ENCODE measurements at regions not wholly inside any gene's neighbourhood (a gene's known extent, or its start where the extent isn't known, plus 50 kb on each side); places are given as distances from the start of the nearest gene placed in this dataset.

DNA sequence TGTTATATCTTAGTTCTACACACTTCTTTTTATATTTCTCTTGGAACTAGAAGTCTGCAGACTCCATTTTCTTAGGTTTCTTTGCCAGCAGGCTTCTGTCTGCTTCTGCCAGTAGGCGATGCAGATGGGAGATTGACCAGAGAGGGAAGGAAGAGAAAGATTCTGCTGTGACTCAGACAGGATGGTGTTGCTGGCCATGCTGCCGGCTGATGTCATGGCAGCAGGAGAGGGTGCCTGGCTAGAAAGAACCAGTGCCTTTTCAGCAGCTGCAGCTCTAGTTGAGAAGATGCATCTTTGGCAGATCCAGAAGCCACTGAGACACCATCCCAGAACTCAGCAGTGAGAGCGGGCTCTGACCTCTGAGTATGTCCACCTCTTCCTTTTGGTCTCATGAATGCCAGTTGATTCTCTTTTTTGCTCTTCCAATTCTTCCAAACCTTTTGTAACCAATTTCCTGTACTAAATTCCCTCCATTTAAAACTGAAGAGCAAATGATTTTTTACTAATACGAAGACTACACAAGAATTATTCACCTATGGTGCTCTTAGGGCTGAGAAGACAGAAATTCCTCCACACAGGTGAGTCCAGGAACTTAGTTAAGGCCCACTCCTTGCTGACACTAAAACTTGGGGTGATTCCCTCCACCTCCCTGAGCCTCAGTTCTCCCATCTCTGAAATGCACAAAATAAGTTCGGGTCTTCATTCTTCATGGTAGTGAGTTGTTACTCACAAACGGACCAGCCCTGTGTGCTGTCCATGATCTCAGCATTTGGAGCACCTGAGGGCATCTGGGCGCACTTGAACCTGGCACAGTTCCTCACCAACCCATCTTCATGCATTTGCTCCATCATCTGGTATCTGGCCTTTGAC lies 200.7 kb downstream of the MYCN start:
- H3K79me1 ChIP-seq (ENCODE audit: low read depth in 1 of 2, low read length in 2 of 2): no peaks in the 10 kb centered on the region
- TF ChIP-seq MXI1 (IDR thresholded peaks at IDR 0.05; ENCODE audit: borderline replicate concordance, low read depth, low read length) (no peak), BHLHE40 (IDR thresholded peaks at IDR 0.05; ENCODE audit: low read depth, low read length) (no peak), MAFK (IDR thresholded peaks at IDR 0.05; ENCODE audit: low read depth, low read length) (no peak), NFE2L2 (IDR thresholded peaks at IDR 0.05; ENCODE audit: low read depth, low read length) (no peak), RFX5 (IDR thresholded peaks at IDR 0.05; ENCODE audit: low read depth, low read length) (no peak), SMC3 (IDR thresholded peaks at IDR 0.05; ENCODE audit: low read depth, low read length) (no peak), RAD21 (IDR thresholded peaks at IDR 0.05; ENCODE audit: low read length) (no peak), POLR2A (IDR thresholded peaks at IDR 0.05; ENCODE audit: low read depth, low read length) (no peak), CEBPB (IDR thresholded peaks at IDR 0.05; ENCODE audit: low read depth, low read length) (no peak), FOS (IDR thresholded peaks at IDR 0.05; ENCODE audit: low read depth, low read length) (no peak), CHD1 (IDR thresholded peaks at IDR 0.05; ENCODE audit: low read depth, low read length) (no peak), MAZ (IDR thresholded peaks at IDR 0.05; ENCODE audit: borderline replicate concordance, low read depth, low read length) (no peak), RCOR1 (IDR thresholded peaks at IDR 0.05; ENCODE audit: insufficient replicate concordance, low read length) (no peak)
- TF ChIP-seq, protein P1, sequence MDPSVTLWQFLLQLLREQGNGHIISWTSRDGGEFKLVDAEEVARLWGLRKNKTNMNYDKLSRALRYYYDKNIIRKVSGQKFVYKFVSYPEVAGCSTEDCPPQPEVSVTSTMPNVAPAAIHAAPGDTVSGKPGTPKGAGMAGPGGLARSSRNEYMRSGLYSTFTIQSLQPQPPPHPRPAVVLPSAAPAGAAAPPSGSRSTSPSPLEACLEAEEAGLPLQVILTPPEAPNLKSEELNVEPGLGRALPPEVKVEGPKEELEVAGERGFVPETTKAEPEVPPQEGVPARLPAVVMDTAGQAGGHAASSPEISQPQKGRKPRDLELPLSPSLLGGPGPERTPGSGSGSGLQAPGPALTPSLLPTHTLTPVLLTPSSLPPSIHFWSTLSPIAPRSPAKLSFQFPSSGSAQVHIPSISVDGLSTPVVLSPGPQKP (IDR thresholded peaks at IDR 0.05; ENCODE audit: borderline replicate concordance, low read depth, low read length): no peak
- TF ChIP-seq, protein P2, sequence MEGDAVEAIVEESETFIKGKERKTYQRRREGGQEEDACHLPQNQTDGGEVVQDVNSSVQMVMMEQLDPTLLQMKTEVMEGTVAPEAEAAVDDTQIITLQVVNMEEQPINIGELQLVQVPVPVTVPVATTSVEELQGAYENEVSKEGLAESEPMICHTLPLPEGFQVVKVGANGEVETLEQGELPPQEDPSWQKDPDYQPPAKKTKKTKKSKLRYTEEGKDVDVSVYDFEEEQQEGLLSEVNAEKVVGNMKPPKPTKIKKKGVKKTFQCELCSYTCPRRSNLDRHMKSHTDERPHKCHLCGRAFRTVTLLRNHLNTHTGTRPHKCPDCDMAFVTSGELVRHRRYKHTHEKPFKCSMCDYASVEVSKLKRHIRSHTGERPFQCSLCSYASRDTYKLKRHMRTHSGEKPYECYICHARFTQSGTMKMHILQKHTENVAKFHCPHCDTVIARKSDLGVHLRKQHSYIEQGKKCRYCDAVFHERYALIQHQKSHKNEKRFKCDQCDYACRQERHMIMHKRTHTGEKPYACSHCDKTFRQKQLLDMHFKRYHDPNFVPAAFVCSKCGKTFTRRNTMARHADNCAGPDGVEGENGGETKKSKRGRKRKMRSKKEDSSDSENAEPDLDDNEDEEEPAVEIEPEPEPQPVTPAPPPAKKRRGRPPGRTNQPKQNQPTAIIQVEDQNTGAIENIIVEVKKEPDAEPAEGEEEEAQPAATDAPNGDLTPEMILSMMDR (conservative IDR thresholded peaks at IDR 0.05; ENCODE audit: low read depth, low read length): no peak

More for the DNA sequence above, 200.7 kb downstream of the MYCN start:
- no peak overlapping the region for H2BK5ac ChIP-seq (ENCODE audit: low read depth, low read length, poor library complexity, severe bottlenecking)
- H3K36me3 ChIP-seq (ENCODE audit: control insufficient read depth, insufficient read depth, low read length): no peaks in the 10 kb centered on the region
- no peak overlapping the region for H2BK20ac ChIP-seq (ENCODE audit: low read depth, low read length)
- no peak overlapping the region for H3K23ac ChIP-seq (ENCODE audit: low read depth, low read length)
- H4K20me1 ChIP-seq (ENCODE audit: insufficient read depth, low read length): no peaks in the 10 kb centered on the region
- ChIA-PET CTCF (no interaction called here), POLR2A (ENCODE audit: unreplicated experiment) (no interaction called here)
- no peaks in the 10 kb centered on the region for H3K27me3 ChIP-seq (ENCODE audit: control insufficient read depth, insufficient read depth, low read length)
- dilution Hi-C loops (cut with HindIII; ENCODE audit: low sequenced_read_pairs, unreplicated experiment) (no loop called here), in situ Hi-C loops (cut with MboI; ENCODE audit: low sequenced_read_pairs) (no loop called here), intact Hi-C loops (cut with micrococcal nuclease) (loop anchor here (10.0 kb wide), 1 partner anchor 214 kb away; no protein-coding TSS in a partner anchor)
- H2BK15ac ChIP-seq (ENCODE audit: low read depth, low read length): no peak overlapping the region
- H3K9ac ChIP-seq (ENCODE audit: low read depth, low read length): no peak overlapping the region
- H4K5ac ChIP-seq (ENCODE audit: low read depth, low read length): no peak overlapping the region
- H2AFZ ChIP-seq (replicated peaks; ENCODE audit: low read length, poor library complexity): no peak overlapping the region
- no peak overlapping the region for H3K4me2 ChIP-seq (ENCODE audit: low read depth, low read length)
- H4K8ac ChIP-seq (ENCODE audit: low read depth in 2 of 2, low read length in 2 of 2): no peak overlapping the region
- H3K9me3 ChIP-seq (ENCODE audit: control insufficient read depth, insufficient read depth, low read length): peaks cover 10% of the 10 kb centered on the region; the same call in 1 of the 2 replicates
- ATAC-seq (ENCODE audit: low read depth) (no peak), DNase-seq (no peak)
- H3K9me1 ChIP-seq (ENCODE audit: insufficient read depth, low read length): no peaks in the 10 kb centered on the region
- no peak overlapping the region for H3K4ac ChIP-seq (ENCODE audit: low read depth, low read length)
- H2BK120ac ChIP-seq (ENCODE audit: low read depth, low read length): no peak overlapping the region
- WGBS, 2 experiments (ENCODE audit: extremely low coverage in 2 of 2, insufficient read length in 1 of 2): 40% methylated on average over 3 of the region's 7 CpGs; no CpG with 5 or more reads in 1 of the 2 experiments
- no peaks in the 10 kb centered on the region for H3K4me1 ChIP-seq (ENCODE audit: control insufficient read depth, insufficient read depth, low read length)
- H2AK5ac ChIP-seq (ENCODE audit: low read depth, low read length): no peak overlapping the region
- no peak overlapping the region for H3K18ac ChIP-seq (ENCODE audit: low read depth, low read length)
- no peak overlapping the region for H2AK9ac ChIP-seq (replicated peaks; ENCODE audit: low read depth, low read length, poor library complexity)
- no peak overlapping the region for H4K91ac ChIP-seq (ENCODE audit: insufficient read depth, low read depth, low read length)
- no peak overlapping the region for H3K27ac ChIP-seq (ENCODE audit: insufficient read depth, low read length)
- no peak overlapping the region for H3K56ac ChIP-seq (ENCODE audit: extremely low read depth, insufficient read depth, low read length)
- H3K4me3 ChIP-seq (ENCODE audit: insufficient read depth, low read depth, low read length): no peak overlapping the region
- BruUV-seq (replicated peaks): no TSS peak
- H3K14ac ChIP-seq (replicated peaks; ENCODE audit: low read depth, low read length): no peak overlapping the region

Measured in IMR-90 (cell line).